Skeletal muscle satellite cell (primary cell): ENCODE measurements at regions not wholly inside any gene's neighbourhood (a gene's known extent, or its start where the extent isn't known, plus 50 kb on each side); places are given as distances from the start of the nearest gene placed in this dataset.
"Not testable (repeated sequence)": the region's sequence is repeated elsewhere in the genome, so short reads cannot be mapped to it uniquely, and the experiment has no call there.

Experiments used
- H3K27me3 ChIP-seq: 2 replicates; pipeline ENCODE4 v1.7.0; 2013; ENCODE audit warnings: low read length; ENCODE audit not compliant: control insufficient read depth, insufficient read depth
- H3K36me3 ChIP-seq: 2 replicates; pipeline ENCODE4 v1.7.0; 2013; ENCODE audit warnings: mild to moderate bottlenecking, control low read depth, low read length; ENCODE audit not compliant: insufficient read depth
- H3K4me1 ChIP-seq: 2 replicates; pipeline ENCODE4 v1.7.0; 2013; ENCODE audit warnings: low read length; ENCODE audit not compliant: control insufficient read depth, insufficient read depth
- H3K4me2 ChIP-seq: 2 replicates; pipeline ENCODE4 v1.7.0; 2013; ENCODE audit warnings: mild to moderate bottlenecking, low read length
- H3K4me3 ChIP-seq: 2 replicates; pipeline ENCODE4 v1.7.0; 2013; ENCODE audit warnings: low read length
- H3K9ac ChIP-seq: 2 replicates; pipeline ENCODE4 v1.7.0; 2013; ENCODE audit warnings: mild to moderate bottlenecking, low read depth, low read length, moderate library complexity
- H3K9me3 ChIP-seq: replicated peaks from 2 replicates; pipeline ENCODE4 v1.7.0; 2013; ENCODE audit warnings: mild to moderate bottlenecking, control low read depth, low read length

DNA sequence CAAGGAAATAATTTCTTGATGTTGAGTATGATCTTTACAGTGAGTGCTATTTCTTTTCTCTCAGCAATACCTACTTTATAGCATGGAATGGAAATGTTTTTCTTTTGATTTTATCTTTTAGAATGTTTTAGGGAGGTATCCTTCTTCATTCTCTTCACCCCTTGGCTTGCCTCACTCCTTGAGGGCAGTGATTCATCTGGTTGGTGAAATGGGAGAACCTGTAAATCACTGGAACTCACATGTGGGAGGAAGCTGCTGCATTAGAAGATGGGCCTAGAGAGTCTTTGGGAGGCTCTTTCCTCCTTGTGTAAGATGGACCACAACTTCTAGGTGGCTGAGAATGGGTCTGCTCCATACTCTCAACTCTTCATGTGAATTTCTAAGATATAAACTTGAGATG lies 244.8 kb upstream of the SYNCRIP start:
- H3K4me3 ChIP-seq, result no peak overlapping the region
- no peaks in the 10 kb centered on the region for H3K4me1 ChIP-seq
- no peaks in the 10 kb centered on the region for H3K9me3 ChIP-seq
- H3K4me2 ChIP-seq, result no peak overlapping the region
- H3K9ac ChIP-seq, result no peak overlapping the region
- no peaks in the 10 kb centered on the region for H3K27me3 ChIP-seq
- no peaks in the 10 kb centered on the region for H3K36me3 ChIP-seq

GRCh38 chr6:85868685-85869084 lies 226.0 kb upstream of the SYNCRIP start:
- no peaks in the 10 kb centered on the region for H3K9me3 ChIP-seq
- no peak overlapping the region for H3K4me3 ChIP-seq
- no peaks in the 10 kb centered on the region for H3K36me3 ChIP-seq
- H3K4me1 ChIP-seq, result peaks cover 19% of the 10 kb centered on the region
- H3K4me2 ChIP-seq, result no peak overlapping the region
- no peak overlapping the region for H3K9ac ChIP-seq
- no peaks in the 10 kb centered on the region for H3K27me3 ChIP-seq

DNA sequence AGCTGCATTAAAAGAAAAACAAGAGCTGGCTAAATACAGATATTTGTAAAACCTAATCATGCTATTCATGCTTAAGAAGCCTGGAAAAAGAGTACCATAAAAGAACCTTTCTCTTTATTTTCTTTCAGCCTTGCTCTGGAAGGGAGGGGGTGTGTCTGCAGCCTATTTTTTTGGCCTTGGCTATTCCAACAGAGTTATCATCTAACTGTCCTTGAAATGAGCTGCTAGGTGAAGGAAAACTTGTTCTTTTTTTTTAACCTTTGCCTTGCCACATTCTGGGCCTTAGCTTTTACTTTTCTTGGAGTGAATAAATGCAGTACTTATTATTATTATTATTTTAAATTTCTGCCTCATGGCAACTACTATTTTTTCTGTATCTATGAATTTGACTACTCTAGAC lies 224.9 kb upstream of the SYNCRIP start:
- H3K4me2 ChIP-seq, result no peak overlapping the region
- H3K4me3 ChIP-seq, result no peak overlapping the region
- H3K27me3 ChIP-seq, result no peaks in the 10 kb centered on the region
- H3K9ac ChIP-seq, result no peak overlapping the region
- H3K9me3 ChIP-seq, result no peaks in the 10 kb centered on the region
- H3K36me3 ChIP-seq, result no peaks in the 10 kb centered on the region
- H3K4me1 ChIP-seq, result peaks cover 19% of the 10 kb centered on the region

DNA sequence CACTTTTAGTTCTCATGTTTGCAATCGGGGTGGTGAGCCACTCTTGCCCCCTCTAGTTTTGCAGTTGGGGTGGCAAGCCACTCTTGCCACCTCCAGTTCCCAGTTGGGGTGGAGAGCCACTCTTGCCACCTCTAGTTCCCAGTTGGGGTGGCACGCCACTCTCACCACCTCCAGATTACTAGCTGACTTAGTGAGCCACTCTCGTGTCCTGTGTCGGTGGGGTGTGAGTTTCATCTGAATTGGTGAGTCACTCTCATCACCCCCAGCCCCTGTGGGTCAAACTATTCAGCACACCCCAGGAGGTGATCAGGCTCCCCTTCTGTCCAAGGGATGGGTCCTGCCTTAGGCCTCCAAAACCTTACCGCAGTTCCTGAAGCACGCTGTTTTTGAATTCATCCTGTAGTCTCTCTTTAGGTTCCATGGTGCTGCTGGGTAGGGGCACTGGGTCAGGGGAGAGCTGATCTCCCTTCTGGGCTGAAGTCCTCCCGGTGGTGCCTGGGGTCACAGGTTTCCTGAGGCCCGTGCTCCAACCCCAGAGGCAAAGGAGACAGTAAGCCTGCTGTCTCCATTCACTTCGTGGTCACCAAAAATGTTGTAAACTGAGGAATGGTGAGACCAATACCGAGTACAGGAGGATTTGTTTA lies 224.2 kb upstream of the SYNCRIP start:
- Histone ChIP-seq H3K9me3 (no peaks in the 10 kb centered on the region), H3K4me1 (peaks cover 19% of the 10 kb centered on the region), H3K9ac (no peak overlapping the region), H3K4me2 (peak overlapping the region; percentile 86), H3K27me3 (no peaks in the 10 kb centered on the region), H3K4me3 (no peak overlapping the region), H3K36me3 (no peaks in the 10 kb centered on the region)

DNA sequence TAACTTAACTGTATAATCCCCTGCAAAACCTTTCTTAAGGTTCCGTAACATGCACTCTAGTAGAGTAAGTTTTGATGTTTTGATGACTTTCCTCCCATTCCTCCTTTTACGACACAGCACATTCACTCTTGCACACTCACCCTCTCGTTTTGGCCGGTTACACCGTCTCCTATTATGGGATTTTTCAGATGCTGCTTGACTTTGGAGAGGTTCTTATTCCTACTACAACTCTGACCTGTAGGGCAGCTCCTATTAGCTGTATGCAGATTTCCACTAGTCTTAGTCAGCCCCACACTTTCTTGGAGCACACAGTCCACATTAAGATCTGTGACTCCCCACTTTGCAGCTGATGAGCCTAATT lies 223.7 kb upstream of the SYNCRIP start:
- Histone ChIP-seq H3K9me3 (no peaks in the 10 kb centered on the region), H3K4me1 (peaks cover 19% of the 10 kb centered on the region), H3K9ac (peak overlapping the region; percentile 59), H3K4me2 (peak overlapping the region; percentile 86), H3K36me3 (no peaks in the 10 kb centered on the region), H3K4me3 (peak overlapping the region; percentile 66), H3K27me3 (no peaks in the 10 kb centered on the region)

DNA sequence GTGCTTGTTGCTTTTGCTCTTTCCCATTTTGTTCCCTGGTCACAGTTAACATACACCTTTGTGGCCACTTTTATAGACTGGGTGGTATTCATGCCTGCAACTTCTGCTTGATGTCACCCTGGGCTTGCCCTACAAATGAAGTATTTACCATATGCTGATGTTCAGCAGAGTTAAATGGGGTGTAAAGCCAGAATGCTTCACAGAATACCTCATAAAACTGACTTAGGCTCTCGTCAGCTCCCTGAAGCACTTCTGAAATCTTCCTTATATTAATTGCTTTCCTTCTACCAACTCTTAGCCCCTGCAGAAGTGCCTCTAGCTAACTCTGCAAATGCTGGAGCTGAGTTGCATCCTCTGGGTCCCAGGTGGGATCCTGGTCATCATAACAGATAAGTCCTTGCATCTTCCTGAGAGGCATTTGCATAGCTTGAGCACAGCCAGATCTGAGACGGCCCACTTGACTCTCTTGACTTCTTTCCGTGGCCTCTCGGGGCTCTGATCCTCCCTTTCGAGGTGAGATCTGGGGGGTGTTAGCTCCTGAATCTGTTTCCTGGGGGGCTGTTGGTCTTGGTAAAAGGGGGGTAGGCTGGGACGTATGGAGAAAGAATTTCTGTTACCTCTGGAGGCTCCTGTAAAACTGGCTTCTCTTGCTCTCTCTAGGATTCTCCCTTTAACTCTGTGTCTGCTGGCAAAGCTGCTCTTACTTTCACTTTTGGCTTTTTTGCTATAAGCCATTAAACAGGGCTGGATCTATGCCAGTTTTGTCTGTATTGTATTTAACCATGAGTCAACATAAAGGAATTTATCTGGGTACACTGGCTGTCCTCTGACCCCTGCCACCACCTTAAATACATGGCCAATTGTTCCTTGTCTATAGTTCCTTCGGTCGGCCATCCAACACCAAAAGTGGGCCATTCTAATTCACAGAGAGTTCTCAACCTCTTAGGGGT lies 223.0 kb upstream of the SYNCRIP start:
- H3K4me1 ChIP-seq, result peaks cover 19% of the 10 kb centered on the region
- H3K9ac ChIP-seq, result peak overlapping the region; percentile 59
- H3K36me3 ChIP-seq, result no peaks in the 10 kb centered on the region
- no peaks in the 10 kb centered on the region for H3K9me3 ChIP-seq
- peak overlapping the region; percentile 86 for H3K4me2 ChIP-seq
- H3K4me3 ChIP-seq, result peak overlapping the region; percentile 66
- no peaks in the 10 kb centered on the region for H3K27me3 ChIP-seq

DNA sequence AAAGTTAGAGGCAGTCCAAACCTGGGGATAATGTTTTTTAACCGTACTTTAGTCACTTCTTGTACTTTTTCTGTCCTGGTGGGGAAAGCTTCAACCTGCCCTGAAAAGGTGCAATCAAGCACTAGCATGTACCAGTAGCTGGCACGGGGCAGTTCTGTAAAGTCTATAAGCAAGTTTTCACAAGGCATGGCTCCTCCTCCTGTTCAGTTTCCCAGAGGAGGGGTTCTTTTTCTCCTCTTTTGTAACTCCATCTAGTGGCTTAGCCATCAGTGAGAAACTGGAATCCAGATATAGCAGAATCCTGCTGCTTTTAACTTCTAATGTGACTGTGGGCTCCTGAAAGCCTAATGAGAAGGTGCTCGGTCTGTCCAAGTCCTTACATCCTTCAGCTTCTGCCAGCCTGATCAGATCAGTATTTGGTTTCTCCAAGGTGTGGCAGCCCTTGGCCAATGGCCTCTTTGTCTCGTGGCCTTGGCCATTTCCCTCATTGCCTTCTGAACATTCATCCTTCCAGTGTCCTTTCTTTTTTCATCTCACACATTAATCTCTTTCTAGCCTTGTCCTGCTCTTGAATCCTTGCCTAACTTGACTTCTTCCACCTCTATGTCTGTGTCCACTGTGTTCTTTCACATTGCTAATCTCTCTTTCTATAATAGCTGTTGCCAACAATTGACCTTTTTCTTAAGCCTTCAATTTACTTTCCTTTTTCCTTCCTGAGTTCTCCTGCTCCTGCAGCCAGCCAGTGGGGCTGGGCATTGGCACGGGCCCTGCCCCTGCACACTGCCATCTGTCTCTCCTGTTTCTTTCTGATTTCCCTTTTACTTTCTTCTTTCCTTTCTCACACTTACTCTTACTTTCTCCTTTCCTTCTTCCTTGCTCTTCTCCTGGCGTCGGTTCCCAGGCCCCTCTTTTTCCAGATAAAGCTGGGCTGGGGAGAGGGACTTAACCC lies 222.0 kb upstream of the SYNCRIP start:
- Histone ChIP-seq H3K36me3 (no peaks in the 10 kb centered on the region), H3K4me3 (peak overlapping the region; percentile 66), H3K27me3 (no peaks in the 10 kb centered on the region), H3K4me2 (peak overlapping the region; percentile 86), H3K9ac (no peak overlapping the region), H3K9me3 (no peaks in the 10 kb centered on the region), H3K4me1 (peaks cover 19% of the 10 kb centered on the region)

DNA sequence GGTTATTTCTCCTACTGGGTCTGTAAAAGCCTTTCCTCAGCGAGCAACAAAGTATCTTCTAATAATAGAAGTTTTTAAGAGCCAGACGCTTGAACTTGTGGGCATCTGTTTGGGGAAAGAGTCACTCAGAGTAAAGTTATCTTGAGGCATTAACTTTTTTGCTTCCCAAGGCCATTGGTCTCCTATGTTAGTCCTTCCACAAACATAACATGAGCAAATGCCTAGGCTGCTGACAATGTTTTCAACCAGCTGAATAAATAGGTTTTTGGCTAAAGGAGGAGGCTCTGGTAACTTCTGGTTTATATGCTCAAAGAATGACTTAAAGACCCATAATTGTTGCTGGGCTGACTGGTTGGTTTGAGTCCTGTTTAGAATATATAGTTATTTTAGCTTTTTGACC lies 213.5 kb upstream of the SYNCRIP start:
- no peaks in the 10 kb centered on the region for H3K36me3 ChIP-seq
- H3K4me3 ChIP-seq, result no peak overlapping the region
- H3K9me3 ChIP-seq, result no peaks in the 10 kb centered on the region
- no peaks in the 10 kb centered on the region for H3K4me1 ChIP-seq
- H3K4me2 ChIP-seq, result no peak overlapping the region
- no peaks in the 10 kb centered on the region for H3K27me3 ChIP-seq
- H3K9ac ChIP-seq, result no peak overlapping the region

- H3K9ac ChIP-seq, H3K36me3 ChIP-seq, H3K4me1 ChIP-seq, H3K27me3 ChIP-seq, H3K9me3 ChIP-seq, H3K4me3 ChIP-seq, H3K4me2 ChIP-seq: not testable (repeated sequence)
Measured at GRCh38 chr6:85838351-85839119, 195.8 kb upstream of the SYNCRIP start.

- Histone ChIP-seq H3K4me3 (no peak overlapping the region), H3K4me1 (no peaks in the 10 kb centered on the region), H3K9ac (no peak overlapping the region), H3K36me3 (no peaks in the 10 kb centered on the region), H3K27me3 (no peaks in the 10 kb centered on the region), H3K4me2 (no peak overlapping the region), H3K9me3 (no peaks in the 10 kb centered on the region)
Measured at GRCh38 chr6:85828973-85829372, 186.3 kb upstream of the SYNCRIP start.

DNA sequence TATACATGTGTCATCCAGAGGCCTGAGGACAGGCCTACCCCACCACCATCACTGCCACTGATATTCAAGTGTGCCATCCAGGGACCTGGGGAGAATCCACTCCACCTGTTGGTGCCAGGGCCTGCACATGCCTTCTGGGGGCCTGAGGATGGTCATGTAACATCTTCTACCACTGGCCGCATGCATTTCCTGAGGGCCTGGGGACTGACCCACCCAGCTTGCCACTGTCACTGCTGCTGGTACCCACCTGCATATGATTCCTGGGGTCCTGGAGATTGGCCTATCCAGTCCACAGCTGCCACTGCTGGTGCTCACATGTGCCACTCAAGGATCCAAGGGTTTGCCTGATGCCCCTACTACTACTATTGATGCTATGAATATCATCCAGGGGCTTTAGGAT lies 184.3 kb upstream of the SYNCRIP start:
- Histone ChIP-seq H3K36me3 (no peaks in the 10 kb centered on the region), H3K4me1 (no peaks in the 10 kb centered on the region), H3K9ac (no peak overlapping the region), H3K4me3 (no peak overlapping the region), H3K4me2 (no peak overlapping the region), H3K9me3 (no peaks in the 10 kb centered on the region), H3K27me3 (no peaks in the 10 kb centered on the region)
